NCI-H187 (cell line): ENCODE measurements at regions not wholly inside any gene's neighbourhood (a gene's known extent, or its start where the extent isn't known, plus 50 kb on each side); places are given as distances from the start of the nearest gene placed in this dataset.
A peak's percentile ranks its signal among the peaks of the same experiment; 100 is the strongest.
"Not testable (repeated sequence)": the region's sequence is repeated elsewhere in the genome, so short reads cannot be mapped to it uniquely, and the experiment has no call there.

Experiments
- DNase-seq, 2 experiments: peaks; one replicate each; lab custom pipeline; 2025; lab: John Stamatoyannopoulos, UW

- no peak for DNase-seq
Observed at GRCh38 chr13:94816256-94816655, 103.9 kb upstream of the SOX21 start.

GRCh38 chr13:94813920-94814475 lies 101.7 kb upstream of the SOX21 start:
- DNase-seq = peak; percentile 79 to 85

GRCh38 chr13:94811753-94812152 lies 99.4 kb upstream of the SOX21 start:
- DNase-seq = no peak

GRCh38 chr13:94800423-94800822 lies 88.1 kb upstream of the SOX21 start:
- no peak for DNase-seq

GRCh38 chr13:94799299-94799698 lies 87.0 kb upstream of the SOX21 start:
- DNase-seq = no peak

- DNase-seq = no peak
Observed at GRCh38 chr13:94798738-94799137, 86.4 kb upstream of the SOX21 start.

- no peak for DNase-seq
Observed at GRCh38 chr13:94795292-94795691, 82.9 kb upstream of the SOX21 start.

- DNase-seq = not testable (repeated sequence)
Observed at GRCh38 chr13:94786246-94786645, 73.9 kb upstream of the SOX21 start.

GRCh38 chr13:94784066-94784465 lies 71.7 kb upstream of the SOX21 start:
- DNase-seq = no peak

GRCh38 chr13:94783489-94783888 lies 71.1 kb upstream of the SOX21 start:
- no peak for DNase-seq

- no peak for DNase-seq
Observed at GRCh38 chr13:94780421-94780820, 68.1 kb upstream of the SOX21 start.

- DNase-seq = no peak
Observed at GRCh38 chr13:94778986-94779385, 66.6 kb upstream of the SOX21 start.

- DNase-seq = no peak
Observed at GRCh38 chr13:94778585-94778984, 66.2 kb upstream of the SOX21 start.

- no peak for DNase-seq
Observed at GRCh38 chr13:94776956-94777355, 64.6 kb upstream of the SOX21 start.

GRCh38 chr13:94776300-94776699 lies 64.0 kb upstream of the SOX21 start:
- no peak for DNase-seq

GRCh38 chr13:94765814-94766213 lies 53.5 kb upstream of the SOX21 start:
- no peak for DNase-seq

GRCh38 chr13:94764576-94765321 lies 52.4 kb upstream of the SOX21 start:
- no peak for DNase-seq
